HG02759 (cell line): ENCODE measurements at regions not wholly inside any gene's neighbourhood (a gene's known extent, or its start where the extent isn't known, plus 50 kb on each side); places are given as distances from the start of the nearest gene placed in this dataset.
"Not testable (repeated sequence)": the region's sequence is repeated elsewhere in the genome, so short reads cannot be mapped to it uniquely, and the experiment has no call there.

ENCODE experiments used
- ATAC-seq: cut with Tn5 transposase; IDR thresholded peaks from one replicate; pipeline ENCODE4 v1.9.1; 2021; ENCODE audit warnings: mild to moderate bottlenecking, moderate library complexity; ENCODE audit not compliant: unreplicated experiment

DNA sequence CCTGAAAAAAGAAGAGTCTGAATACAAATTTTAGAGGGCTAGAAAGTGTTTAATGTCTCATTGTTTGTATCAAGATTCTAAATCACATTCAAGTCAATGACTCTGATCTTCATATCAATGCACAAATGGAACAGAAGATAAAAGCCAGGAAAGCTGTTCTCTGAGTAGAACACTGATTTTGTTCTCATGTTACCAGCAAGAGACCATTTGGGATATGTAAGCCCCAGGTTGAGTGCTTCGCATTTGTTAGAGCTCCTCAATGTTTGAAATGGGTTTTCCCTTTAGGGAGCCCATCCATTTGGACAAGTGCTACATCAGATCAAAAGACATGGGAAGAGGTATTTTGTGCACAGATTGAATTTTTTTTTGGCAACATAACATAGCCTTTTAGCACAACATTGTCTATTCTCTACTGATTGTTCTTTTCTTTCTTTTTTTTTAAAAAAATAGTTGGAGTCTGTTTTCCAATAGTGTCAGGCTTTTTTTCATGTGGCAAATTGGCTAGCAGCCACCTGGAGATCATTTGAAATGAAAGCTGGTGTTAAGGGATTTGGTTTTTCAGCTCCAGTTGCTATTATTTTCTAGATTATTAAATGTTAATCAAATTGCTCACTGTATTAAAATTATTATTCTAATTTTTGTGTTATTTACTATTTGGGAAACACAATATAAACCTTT is 74.5 kb upstream of the ZPLD1 start:
- ATAC-seq = no peak

- no peak for ATAC-seq
These were observed 73.7 kb upstream of the ZPLD1 start for GRCh38 chr3:102361101-102361500.

- ATAC-seq = not testable (repeated sequence)
These were observed 68.7 kb upstream of the ZPLD1 start for GRCh38 chr3:102366116-102366515.

DNA sequence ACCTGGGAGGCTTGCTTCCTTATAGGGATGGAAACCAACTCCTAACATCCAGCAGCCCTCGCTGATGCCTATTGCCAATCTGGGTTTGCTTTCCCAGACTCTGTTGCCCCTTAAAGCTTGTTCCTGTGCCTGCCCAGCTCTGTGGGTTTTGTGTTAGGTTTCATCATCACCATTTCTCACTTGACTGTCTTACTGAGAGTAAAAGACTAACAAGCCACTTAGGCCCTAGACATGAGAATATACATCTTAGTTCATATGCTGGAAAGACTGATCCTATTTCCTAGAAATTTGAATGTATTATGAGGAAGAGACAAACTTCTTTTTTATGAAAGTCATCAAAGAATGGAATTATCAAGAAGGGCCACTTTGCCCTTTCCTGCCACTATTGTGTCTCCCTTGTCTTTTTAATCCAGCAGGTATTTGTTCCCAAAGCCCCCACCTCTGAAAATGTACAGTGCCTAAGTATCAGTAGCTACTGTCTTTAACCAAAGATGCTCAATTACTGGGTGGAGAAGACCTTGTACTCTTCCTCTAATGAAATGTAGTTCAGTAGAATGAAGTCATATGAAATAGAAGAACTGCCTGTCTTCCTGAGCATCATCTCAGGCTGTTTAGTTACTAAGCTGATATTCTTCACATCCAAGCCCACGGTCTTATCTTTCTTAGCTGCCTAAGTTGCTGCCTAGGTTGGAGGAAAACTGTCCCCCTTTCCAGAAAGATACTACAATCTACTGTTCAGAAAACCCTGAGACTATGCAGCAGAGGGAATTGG is 59.8 kb upstream of the ZPLD1 start:
- ATAC-seq = no peak

DNA sequence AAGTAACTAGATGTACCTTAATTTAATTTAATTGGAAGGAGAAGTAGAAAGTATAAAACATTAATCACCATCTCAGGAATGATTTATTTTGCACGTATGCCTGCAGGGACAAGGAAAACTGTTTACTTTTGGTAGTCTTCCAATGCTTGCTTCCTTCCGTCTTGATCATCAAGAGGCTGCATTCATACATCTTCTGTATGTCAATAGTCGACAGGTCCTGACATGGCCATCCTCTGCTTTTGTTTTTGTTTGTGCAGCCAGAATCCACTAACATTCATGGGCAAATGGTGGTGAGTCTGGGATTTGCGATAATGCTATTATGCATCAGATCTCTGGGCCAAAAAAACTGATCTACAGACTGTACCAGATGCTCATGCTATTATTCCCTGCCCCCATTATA is 56.6 kb upstream of the ZPLD1 start:
- ATAC-seq = no peak

DNA sequence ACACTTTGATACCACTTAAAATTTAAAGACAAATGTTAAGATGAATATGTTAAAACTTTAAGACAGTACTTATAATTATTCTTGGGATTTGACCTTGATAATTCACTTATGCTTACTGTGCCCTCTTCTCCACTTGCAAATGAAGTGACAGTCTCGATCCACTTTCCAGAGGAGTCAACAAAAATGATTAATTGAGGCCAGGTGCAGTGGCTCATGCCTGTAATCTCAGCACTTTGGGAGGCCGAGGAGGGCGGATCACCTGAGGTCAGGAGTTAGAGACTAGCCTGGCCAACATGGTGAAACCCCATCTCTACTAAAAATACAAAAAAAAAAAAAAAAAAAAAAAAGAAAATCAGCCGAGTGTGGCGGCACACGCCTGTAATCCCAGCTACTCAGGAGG is 52.6 kb upstream of the ZPLD1 start:
- not testable (repeated sequence) for ATAC-seq
